ENCODE measurements at regions not wholly inside any gene's neighbourhood (a gene's known extent, or its start where the extent isn't known, plus 50 kb on each side); places are given as distances from the start of the nearest gene placed in this dataset.

GRCh38 chr7:94298943-94299342, 95.8 kb upstream of the COL1A2 start:
- TF ChIP-seq CTCF (IDR thresholded peaks at IDR 0.05; ENCODE audit: insufficient read depth, low read length) (no peak), POLR2AphosphoS5 (IDR thresholded peaks at IDR 0.05; ENCODE audit: low read depth) (no peak), GABPA (IDR thresholded peaks at IDR 0.05; ENCODE audit: low read depth) (no peak), REST (IDR thresholded peaks at IDR 0.05; ENCODE audit: insufficient replicate concordance, low read depth) (no peak), SPI1 (IDR thresholded peaks at IDR 0.05; ENCODE audit: borderline replicate concordance, low read depth) (no peak)
